PC-9 (cell line): ENCODE measurements at regions not wholly inside any gene's neighbourhood (a gene's known extent, or its start where the extent isn't known, plus 50 kb on each side); places are given as distances from the start of the nearest gene placed in this dataset.

Experiments used
- BruUV-seq: library from RNA; stranded (reverse); fragments of 400-500 nt; replicated peaks from 2 replicates; lab custom pipeline; 2021; lab: Mats Ljungman, UMichigan
- CTCF ChIA-PET: fragments of 300-600 bp; sonication (Branson Sonifier 250); formaldehyde crosslinking; loops from one replicate; lab custom pipeline; 2022; ENCODE audit warnings: antibody characterized with exemption; lab: Charles Lee
- POLR2A ChIA-PET: fragments of 300-600 bp; sonication (Branson Sonifier 250); formaldehyde crosslinking; loops from one replicate; lab custom pipeline; 2022; ENCODE audit warnings: antibody characterized with exemption; ENCODE audit not compliant: unreplicated experiment; lab: Charles Lee
- DNase-seq, 2 experiments: peaks; one replicate each; pipeline versions ENCODE4 v3.0.0 to v3.0.0-alpha.2; 2015 to 2022; ENCODE audit warnings: mixed read lengths in 1 of 2
- H2AFZ ChIP-seq: fragments of 200-600 bp; sonication (generic); 2 replicates; pipeline ENCODE4 v1.8.1; 2017; ENCODE audit warnings: antibody characterized with exemption
- H3F3A ChIP-seq: fragments of 200-600 bp; sonication (generic); 2 replicates; pipeline ENCODE4 v1.8.1; 2017; ENCODE audit warnings: antibody characterized with exemption, mild to moderate bottlenecking, low read depth; ENCODE audit not compliant: insufficient read depth
- H3K27ac ChIP-seq: fragments of 200-600 bp; sonication (generic); 2 replicates; pipeline ENCODE4 v1.6.1; 2016; ENCODE audit warnings: mixed run types
- H3K27me3 ChIP-seq: fragments of 200-600 bp; sonication (generic); 2 replicates; pipeline ENCODE4 v1.6.1; 2016; ENCODE audit warnings: low read depth, mixed run types; ENCODE audit not compliant: insufficient read depth
- H3K36me3 ChIP-seq: fragments of 200-600 bp; sonication (generic); 2 replicates; pipeline ENCODE4 v1.6.1; 2016; ENCODE audit warnings: low read depth, mixed run types
- H3K4me1 ChIP-seq: fragments of 200-600 bp; sonication (generic); replicated peaks from 2 replicates; pipeline ENCODE4 v1.6.1; 2016; ENCODE audit warnings: mixed run types; ENCODE audit not compliant: insufficient read depth
- H3K4me2 ChIP-seq: fragments of 200-600 bp; sonication (generic); 2 replicates; pipeline ENCODE4 v1.6.1; 2017; ENCODE audit warnings: mixed run types
- H3K4me3 ChIP-seq: fragments of 200-600 bp; sonication (generic); 2 replicates; pipeline ENCODE4 v1.6.1; 2016; ENCODE audit warnings: mixed run types
- H3K79me2 ChIP-seq: fragments of 200-600 bp; sonication (generic); 2 replicates; pipeline ENCODE4 v1.6.1; 2017; ENCODE audit warnings: low read depth, mixed run types
- H3K9me2 ChIP-seq: fragments of 200-600 bp; sonication (generic); 2 replicates; pipeline ENCODE4 v1.8.1; 2017; ENCODE audit warnings: mild to moderate bottlenecking; ENCODE audit not compliant: insufficient read depth
- H3K9me3 ChIP-seq: fragments of 200-600 bp; sonication (generic); 2 replicates; pipeline ENCODE4 v1.8.1; 2016; ENCODE audit warnings: low read depth; ENCODE audit not compliant: insufficient read depth
- H4K20me1 ChIP-seq: fragments of 200-600 bp; sonication (generic); 2 replicates; pipeline ENCODE4 v1.8.1; 2017; ENCODE audit not compliant: insufficient read depth
- CTCF ChIP-seq: fragments of 200-600 bp; sonication (generic); conservative IDR thresholded peaks from 2 replicates; pipeline ENCODE4 v1.6.1; 2017; ENCODE audit warnings: mixed run types, antibody characterized with exemption, mild to moderate bottlenecking, moderate library complexity
- EZH2 ChIP-seq: fragments of 200-600 bp; sonication (generic); IDR thresholded peaks from 2 replicates; pipeline ENCODE4 v1.8.0; 2017; ENCODE audit warnings: antibody characterized with exemption, low read depth
- intact Hi-C: fragments of 100-400 bp; cut with micrococcal nuclease; formaldehyde crosslinking; loops from one replicate; pipeline ENCODE4 v1.10.0; 2022; ENCODE audit not compliant: unreplicated experiment

GRCh38 chr17:11140043-11140442, 101.0 kb upstream of the SHISA6 start:
- ChIA-PET POLR2A (no interaction called here), CTCF (no interaction called here)
- Histone ChIP-seq H3K9me3 (no peaks in the 10 kb centered on the region), H3K4me3 (no peak overlapping the region), H3K27me3 (no peaks in the 10 kb centered on the region), H4K20me1 (no peaks in the 10 kb centered on the region), H3K79me2 (no peaks in the 10 kb centered on the region), H3K27ac (no peak overlapping the region), H3K4me1 (no peaks in the 10 kb centered on the region), H3F3A (no peaks in the 10 kb centered on the region), H3K9me2 (no peaks in the 10 kb centered on the region), H3K4me2 (no peak overlapping the region), H2AFZ (no peak overlapping the region), H3K36me3 (no peaks in the 10 kb centered on the region)
- intact Hi-C loops: no loop called here
- TF ChIP-seq EZH2: no peak
- no peak for TF ChIP-seq CTCF
- no peak for DNase-seq
- BruUV-seq: no TSS peak

GRCh38 chr17:11138023-11138422, 103.0 kb upstream of the SHISA6 start:
- Histone ChIP-seq H3K4me1 (no peaks in the 10 kb centered on the region), H2AFZ (no peak overlapping the region), H3F3A (no peaks in the 10 kb centered on the region), H3K9me3 (no peaks in the 10 kb centered on the region), H3K4me3 (no peak overlapping the region; the same call in 1 of the 2 replicates), H4K20me1 (no peaks in the 10 kb centered on the region), H3K27ac (no peak overlapping the region), H3K9me2 (no peaks in the 10 kb centered on the region), H3K27me3 (no peaks in the 10 kb centered on the region), H3K4me2 (peak overlapping the region; percentile 55; the same call in 1 of the 2 replicates), H3K79me2 (no peaks in the 10 kb centered on the region), H3K36me3 (no peaks in the 10 kb centered on the region)
- CTCF ChIA-PET: no interaction called here
- DNase-seq: no peak
- no TSS peak for BruUV-seq
- POLR2A ChIA-PET: no interaction called here
- intact Hi-C loops: no loop called here
- no peak for TF ChIP-seq EZH2
- no peak for TF ChIP-seq CTCF

GRCh38 chr17:11135819-11136218, 105.2 kb upstream of the SHISA6 start:
- H3F3A ChIP-seq: no peaks in the 10 kb centered on the region
- ChIA-PET CTCF (no interaction called here), POLR2A (no interaction called here)
- no peaks in the 10 kb centered on the region for H3K4me1 ChIP-seq
- no peak overlapping the region for H3K4me3 ChIP-seq
- H3K36me3 ChIP-seq: no peaks in the 10 kb centered on the region
- no peaks in the 10 kb centered on the region for H3K27me3 ChIP-seq
- H3K79me2 ChIP-seq: no peaks in the 10 kb centered on the region
- no peaks in the 10 kb centered on the region for H3K9me3 ChIP-seq
- no peaks in the 10 kb centered on the region for H3K9me2 ChIP-seq
- intact Hi-C loops: no loop called here
- no peak overlapping the region for H3K27ac ChIP-seq
- DNase-seq: no peak
- no peak overlapping the region for H2AFZ ChIP-seq
- no peak overlapping the region for H3K4me2 ChIP-seq
- no peak for TF ChIP-seq EZH2
- no peak for TF ChIP-seq CTCF
- BruUV-seq: no TSS peak
- H4K20me1 ChIP-seq: no peaks in the 10 kb centered on the region
